ENCODE measurements at regions not wholly inside any gene's neighbourhood (a gene's known extent, or its start where the extent isn't known, plus 50 kb on each side); places are given as distances from the start of the nearest gene placed in this dataset.
"Not testable (repeated sequence)": the region's sequence is repeated elsewhere in the genome, so short reads cannot be mapped to it uniquely, and the experiment has no call there.

DNA sequence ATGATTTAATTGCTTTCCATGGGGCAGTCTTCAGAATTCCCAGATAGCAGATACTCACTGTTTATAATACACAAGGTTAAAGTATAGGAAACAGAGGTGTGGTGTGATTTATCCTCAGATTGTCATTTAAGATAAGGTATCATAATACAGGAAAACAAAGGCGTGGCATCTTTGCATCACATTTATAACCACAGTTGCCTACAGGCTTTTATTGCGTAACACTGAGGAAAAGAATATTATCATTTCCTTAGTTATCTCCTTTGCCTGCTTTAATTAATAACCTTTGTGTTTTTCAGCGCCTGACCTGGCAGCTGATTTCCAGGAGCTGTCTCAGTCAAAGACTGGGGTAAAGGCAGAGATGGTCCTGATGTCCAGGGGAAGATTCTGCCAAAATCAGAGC is 68.8 kb downstream of the SSX7 start:
- DNase-seq (ENCODE audit: low read depth) = no peak

DNA sequence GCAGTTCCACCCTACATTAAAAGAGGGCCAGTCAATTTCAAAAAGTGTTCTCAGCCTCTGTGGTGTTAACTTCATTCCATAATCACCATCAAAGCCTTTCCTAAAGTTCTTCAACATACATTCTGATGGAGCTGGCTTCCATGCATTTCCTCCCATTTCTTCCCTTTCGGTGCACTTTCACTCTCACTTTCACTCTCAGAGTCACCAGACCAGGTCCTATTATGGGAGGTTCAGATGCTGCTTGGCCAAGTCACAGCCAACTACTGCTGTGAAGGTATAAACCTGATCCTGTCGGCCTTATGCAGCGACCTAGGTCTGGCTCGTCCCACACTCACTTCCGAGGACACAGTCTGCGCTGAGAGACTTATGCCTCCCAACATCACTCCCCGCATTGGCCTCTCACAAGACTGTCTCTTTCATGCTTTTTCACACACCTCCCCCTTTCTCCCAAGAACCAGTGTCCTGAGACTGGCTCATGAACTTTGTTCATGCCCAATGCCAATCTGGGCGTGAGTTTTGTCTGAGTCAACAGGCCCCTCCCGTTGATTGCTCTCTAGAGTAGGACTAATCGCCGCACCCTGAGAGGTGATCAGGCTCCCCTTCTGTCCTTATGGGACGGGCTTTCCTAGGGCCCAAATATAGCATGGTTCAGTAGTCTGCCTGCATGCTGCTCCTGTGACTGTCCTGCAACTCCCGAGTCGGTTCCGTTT is 60.8 kb upstream of the XAGE1B start:
- no peak for DNase-seq (ENCODE audit: low read depth)

GRCh38 chrX:52576946-52577345 is 60.1 kb upstream of the XAGE1B start:
- DNase-seq (ENCODE audit: low read depth) = no peak

DNA sequence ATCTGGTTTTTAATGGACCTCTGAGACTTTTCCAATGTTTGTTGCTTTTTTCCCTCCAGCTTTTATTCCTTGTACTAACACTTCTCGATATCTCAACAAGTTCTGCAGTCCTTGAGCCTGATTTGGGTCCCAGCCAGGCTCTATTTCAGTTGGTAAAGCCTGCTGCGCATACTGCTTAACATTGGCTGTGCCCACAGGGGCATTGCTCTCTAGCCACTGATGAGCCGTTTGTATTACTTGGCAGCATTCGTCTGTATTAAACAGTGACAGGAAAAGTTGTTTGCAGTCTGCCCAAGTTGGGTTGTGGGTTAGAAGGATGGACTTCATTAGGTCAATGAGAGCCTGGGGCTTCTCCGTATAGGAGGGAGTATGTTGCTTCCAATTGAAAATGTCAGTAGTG is 59.6 kb upstream of the XAGE1B start:
- DNase-seq (ENCODE audit: low read depth) = no peak

GRCh38 chrX:52574416-52575275 is 57.8 kb upstream of the XAGE1B start:
- peak; percentile 47 for DNase-seq (ENCODE audit: low read depth)

DNA sequence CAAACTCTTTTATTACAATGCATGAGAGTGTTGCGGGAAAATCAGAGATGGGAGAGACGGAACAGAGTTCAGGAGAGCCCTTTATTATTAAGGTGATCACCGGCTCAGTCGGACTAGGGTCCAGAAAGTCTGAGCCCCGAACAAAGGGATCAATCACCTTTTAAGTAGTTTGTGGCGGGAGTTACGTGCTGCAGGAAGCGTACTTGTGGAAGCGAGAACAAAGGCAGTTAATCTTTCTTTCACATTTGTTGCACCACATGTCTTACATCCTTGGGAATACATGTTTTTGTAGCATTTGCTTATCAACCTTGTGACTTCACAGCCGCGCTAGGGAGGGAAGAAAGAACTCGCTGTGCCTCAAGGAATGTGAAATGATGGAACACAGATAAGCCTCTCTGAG is 51.3 kb upstream of the XAGE1B start:
- DNase-seq (ENCODE audit: low read depth) = not testable (repeated sequence)

All from fibroblast of gingiva (primary cell).